ENCODE measurements at regions not wholly inside any gene's neighbourhood (a gene's known extent, or its start where the extent isn't known, plus 50 kb on each side); places are given as distances from the start of the nearest gene placed in this dataset.

GRCh38 chr1:234976861-234977680, 151.6 kb downstream of the TOMM20 start:
- TF ChIP-seq CTCF (IDR thresholded peaks at IDR 0.05), result no peak
- TF ChIP-seq EZH2 (IDR thresholded peaks at IDR 0.05), result no peak
- TF ChIP-seq EZH2phosphoT487 (IDR thresholded peaks at IDR 0.05), result no peak

All from neural progenitor cell (in vitro differentiated cells).